Liver (tissue), 8 donors: ENCODE measurements at regions not wholly inside any gene's neighbourhood (a gene's known extent, or its start where the extent isn't known, plus 50 kb on each side); places are given as distances from the start of the nearest gene placed in this dataset.

Experiments used
- DNase-seq: peaks from one replicate; pipeline ENCODE4 v3.0.0-alpha.2; 2017; ENCODE audit warnings: low spot score
- H3K27ac ChIP-seq, 2 donors: one replicate each; pipeline ENCODE4 v1.7.0; 2013; ENCODE audit warnings: inconsistent platforms in 2 of 2, low read length in 2 of 2, control low read depth in 1 of 2, low read depth in 1 of 2, mild to moderate bottlenecking in 1 of 2
- H3K27me3 ChIP-seq, 4 donors: one replicate each; pipeline versions ENCODE4 v1.6.1 to v1.7.0; 2013; ENCODE audit warnings: low read length in 3 of 4, inconsistent platforms in 1 of 4, mild to moderate bottlenecking in 1 of 4, moderate library complexity in 1 of 4; ENCODE audit not compliant: control insufficient read depth in 4 of 4, insufficient read depth in 4 of 4
- H3K36me3 ChIP-seq, 4 donors: one replicate each; pipeline versions ENCODE4 v1.6.1 to v1.7.0; 2013; ENCODE audit warnings: low read length in 3 of 4, mild to moderate bottlenecking in 3 of 4, low read depth in 1 of 4, moderate library complexity in 1 of 4; ENCODE audit not compliant: control insufficient read depth in 4 of 4, insufficient read depth in 3 of 4
- H3K4me1 ChIP-seq, 4 donors: one replicate each; pipeline versions ENCODE4 v1.6.1 to v1.7.0; 2013; ENCODE audit warnings: low read length in 3 of 4, mild to moderate bottlenecking in 3 of 4, moderate library complexity in 1 of 4; ENCODE audit not compliant: control insufficient read depth in 4 of 4, insufficient read depth in 4 of 4
- H3K4me3 ChIP-seq, 3 donors: one replicate each; pipeline versions ENCODE4 v1.6.1 to v1.7.0; 2013; ENCODE audit warnings: low read length in 3 of 3, control low read depth in 1 of 3, low read depth in 1 of 3, mild to moderate bottlenecking in 1 of 3
- H3K9ac ChIP-seq, 2 donors: one replicate each; pipeline ENCODE4 v1.7.0; 2013; ENCODE audit warnings: low read length in 2 of 2, mild to moderate bottlenecking in 2 of 2, moderate library complexity in 2 of 2, control low read depth in 1 of 2, low read depth in 1 of 2
- H3K9me3 ChIP-seq, 4 donors: one replicate each; pipeline versions ENCODE4 v1.6.1 to v1.7.0; 2013; ENCODE audit warnings: low read length in 3 of 4; ENCODE audit not compliant: control insufficient read depth in 4 of 4
- EGR1 ChIP-seq, 2 donors: IDR thresholded peaks; 2 replicates each; pipeline ENCODE4 v1.6.1; 2016 to 2018; ENCODE audit warnings: antibody characterized with exemption in 2 of 2, low read depth in 2 of 2
- FOXA1 ChIP-seq: IDR thresholded peaks from 2 replicates; pipeline ENCODE4 v1.6.1; 2016; ENCODE audit warnings: antibody characterized with exemption
- FOXA2 ChIP-seq: IDR thresholded peaks from 2 replicates; pipeline ENCODE4 v1.6.1; 2016; ENCODE audit warnings: antibody characterized with exemption
- GABPA ChIP-seq, 2 donors: IDR thresholded peaks in 1 of 2; conservative IDR thresholded peaks in 1 of 2; 2 replicates each; pipeline ENCODE4 v1.6.1; 2016; ENCODE audit warnings: antibody characterized with exemption in 2 of 2, mild to moderate bottlenecking in 1 of 2, moderate library complexity in 1 of 2
- HNF4A ChIP-seq, 2 donors: conservative IDR thresholded peaks; 2 replicates each; pipeline ENCODE4 v1.6.1; 2016; ENCODE audit warnings: antibody characterized with exemption in 2 of 2, mild to moderate bottlenecking in 2 of 2
- HNF4G ChIP-seq: IDR thresholded peaks from 2 replicates; pipeline ENCODE4 v1.6.1; 2016; ENCODE audit warnings: antibody characterized with exemption
- JUND ChIP-seq, 2 donors: IDR thresholded peaks; 2 replicates each; pipeline ENCODE4 v1.6.1; 2016; ENCODE audit warnings: antibody characterized with exemption in 2 of 2
- NR2F2 ChIP-seq: IDR thresholded peaks from 2 replicates; pipeline ENCODE4 v1.6.1; 2016; ENCODE audit warnings: antibody characterized with exemption
- RAD21 ChIP-seq, 2 donors: IDR thresholded peaks; 2 replicates each; pipeline ENCODE4 v1.6.1; 2016; ENCODE audit warnings: antibody characterized with exemption in 2 of 2, mild to moderate bottlenecking in 2 of 2
- RXRA ChIP-seq, 2 donors: IDR thresholded peaks; 2 replicates each; pipeline ENCODE4 v1.6.1; 2017 to 2018; ENCODE audit warnings: antibody characterized with exemption in 2 of 2, mild to moderate bottlenecking in 1 of 2
- SP1 ChIP-seq: IDR thresholded peaks from 2 replicates; pipeline ENCODE4 v1.6.1; 2018; ENCODE audit warnings: antibody characterized with exemption, mild to moderate bottlenecking
- TAF1 ChIP-seq: conservative IDR thresholded peaks from 2 replicates; pipeline ENCODE4 v1.6.1; 2016; ENCODE audit warnings: antibody characterized with exemption, mild to moderate bottlenecking
- YY1 ChIP-seq: IDR thresholded peaks from 2 replicates; pipeline ENCODE4 v1.6.1; 2016; ENCODE audit warnings: antibody characterized with exemption, mild to moderate bottlenecking
- WGBS: extraction: QIAGEN DNeasy Blood & Tissue Kit; methylation state at CpG from one replicate; pipeline ENCODE4 v1.1.7; 2013; 5-methylcytosine and 5-hydroxymethylcytosine counted together
- TF ChIP-seq, protein P1 (sequence below): fragments of 150-350 bp; IDR thresholded peaks from 2 replicates; pipeline ENCODE4 v1.5.1; 2017; ENCODE audit warnings: improper control_type of control experiment, low read depth, low read length; ENCODE audit not compliant: missing input control
- TF ChIP-seq, protein P2 (sequence below): IDR thresholded peaks from 2 replicates; pipeline ENCODE4 v1.6.1; 2016; ENCODE audit warnings: antibody characterized with exemption
- TF ChIP-seq, protein P3 (sequence below): IDR thresholded peaks from 2 replicates; pipeline ENCODE4 v1.6.1; 2016; ENCODE audit warnings: antibody characterized with exemption
- TF ChIP-seq, protein P4 (sequence below): IDR thresholded peaks from 2 replicates; pipeline ENCODE4 v1.6.1; 2016; ENCODE audit warnings: antibody characterized with exemption
- TF ChIP-seq, protein P5 (sequence below): IDR thresholded peaks from 2 replicates; pipeline ENCODE4 v1.6.1; 2016; ENCODE audit warnings: antibody characterized with exemption, mild to moderate bottlenecking
- donor health status: healthy.
- donor health status: healthy.
- donor health status: healthy.
- donor health status: healthy.
- donor health status: healthy.

DNA sequence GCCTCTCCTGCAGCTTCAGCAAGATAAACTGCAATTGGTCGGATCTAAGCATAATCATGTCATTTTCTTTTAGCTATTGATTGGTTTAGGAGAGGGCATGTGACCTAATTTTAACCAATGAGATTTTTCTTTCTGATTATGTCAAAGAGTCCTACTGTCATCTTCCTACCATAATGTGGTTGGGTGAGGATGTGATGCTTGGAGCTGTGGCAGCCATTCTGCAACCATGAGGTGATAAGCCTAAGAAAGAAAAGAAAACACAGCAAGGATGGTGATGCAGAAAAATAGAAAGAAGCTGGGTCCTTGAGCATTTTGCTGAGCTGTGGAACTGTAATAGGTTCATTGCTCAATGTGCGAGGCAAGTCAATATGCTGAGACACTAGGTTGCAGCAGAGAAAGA lies 121.7 kb upstream of the CRHR1 start (continued):
- TF ChIP-seq, protein P1, sequence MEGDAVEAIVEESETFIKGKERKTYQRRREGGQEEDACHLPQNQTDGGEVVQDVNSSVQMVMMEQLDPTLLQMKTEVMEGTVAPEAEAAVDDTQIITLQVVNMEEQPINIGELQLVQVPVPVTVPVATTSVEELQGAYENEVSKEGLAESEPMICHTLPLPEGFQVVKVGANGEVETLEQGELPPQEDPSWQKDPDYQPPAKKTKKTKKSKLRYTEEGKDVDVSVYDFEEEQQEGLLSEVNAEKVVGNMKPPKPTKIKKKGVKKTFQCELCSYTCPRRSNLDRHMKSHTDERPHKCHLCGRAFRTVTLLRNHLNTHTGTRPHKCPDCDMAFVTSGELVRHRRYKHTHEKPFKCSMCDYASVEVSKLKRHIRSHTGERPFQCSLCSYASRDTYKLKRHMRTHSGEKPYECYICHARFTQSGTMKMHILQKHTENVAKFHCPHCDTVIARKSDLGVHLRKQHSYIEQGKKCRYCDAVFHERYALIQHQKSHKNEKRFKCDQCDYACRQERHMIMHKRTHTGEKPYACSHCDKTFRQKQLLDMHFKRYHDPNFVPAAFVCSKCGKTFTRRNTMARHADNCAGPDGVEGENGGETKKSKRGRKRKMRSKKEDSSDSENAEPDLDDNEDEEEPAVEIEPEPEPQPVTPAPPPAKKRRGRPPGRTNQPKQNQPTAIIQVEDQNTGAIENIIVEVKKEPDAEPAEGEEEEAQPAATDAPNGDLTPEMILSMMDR = no peak
- no peak for TF ChIP-seq FOXA2

DNA sequence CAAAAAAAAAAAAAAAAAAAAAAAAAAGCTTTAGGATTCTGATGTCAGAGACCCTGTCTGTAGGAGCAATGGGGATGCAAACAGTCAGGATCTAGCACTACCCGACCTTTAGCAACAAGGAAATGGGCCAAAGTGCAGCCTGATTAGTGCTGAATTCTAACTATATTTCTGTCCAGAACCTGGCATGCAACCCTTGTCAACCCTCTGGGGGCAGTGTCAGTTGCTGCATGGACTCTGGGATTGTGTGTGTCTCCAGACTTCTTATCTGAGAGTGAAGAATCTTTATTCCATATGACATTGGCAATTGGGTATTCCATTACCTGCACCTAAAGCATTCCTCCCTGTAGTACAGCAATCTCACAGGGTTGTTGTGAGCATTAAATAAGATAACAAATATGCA lies 120.3 kb upstream of the CRHR1 start:
- peaks cover 0 to 3% (median 0%) of the 10 kb centered on the region in 4 donors for H3K27me3 ChIP-seq

DNA sequence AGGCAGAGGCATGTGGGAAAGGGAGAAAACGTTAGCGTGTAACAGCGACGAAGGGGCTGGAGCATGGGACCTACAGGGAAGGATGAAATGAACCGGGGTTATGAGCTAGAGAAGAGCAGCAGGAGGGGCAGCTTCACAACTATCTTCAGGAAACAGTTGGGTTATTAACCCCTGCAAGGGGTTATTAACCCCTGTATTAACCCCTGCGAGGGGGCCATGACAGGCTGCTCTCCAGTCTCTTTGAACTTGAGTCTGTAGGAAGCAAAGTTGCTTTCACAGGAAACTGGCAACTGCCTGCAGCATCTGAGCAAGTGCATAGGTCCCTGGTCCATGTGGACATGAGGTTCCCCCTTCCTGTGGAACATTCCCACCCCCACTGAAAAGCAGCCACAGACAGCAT lies 119.2 kb upstream of the CRHR1 start:
- no peak for DNase-seq
- Histone ChIP-seq H3K4me3 (no peak overlapping the region), H3K27me3 (peaks cover 0 to 3% (median 0%) of the 10 kb centered on the region in 4 donors), H3K4me1 (no peaks in the 10 kb centered on the region), H3K9me3 (peaks cover 0 to 4% (median 0%) of the 10 kb centered on the region in 4 donors), H3K27ac (no peak overlapping the region), H3K9ac (no peak overlapping the region), H3K36me3 (no peaks in the 10 kb centered on the region)
- TF ChIP-seq FOXA1 = no peak
- no peak for TF ChIP-seq HNF4A (conservative IDR thresholded peaks at IDR 0.05)
- no peak for TF ChIP-seq RXRA (IDR thresholded peaks at IDR 0.05)
- TF ChIP-seq, protein P2, sequence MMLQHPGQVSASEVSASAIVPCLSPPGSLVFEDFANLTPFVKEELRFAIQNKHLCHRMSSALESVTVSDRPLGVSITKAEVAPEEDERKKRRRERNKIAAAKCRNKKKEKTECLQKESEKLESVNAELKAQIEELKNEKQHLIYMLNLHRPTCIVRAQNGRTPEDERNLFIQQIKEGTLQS = no peak
- no peak for TF ChIP-seq EGR1 (IDR thresholded peaks at IDR 0.05; ENCODE audit: low read depth in 2 of 2)
- TF ChIP-seq, protein P3, sequence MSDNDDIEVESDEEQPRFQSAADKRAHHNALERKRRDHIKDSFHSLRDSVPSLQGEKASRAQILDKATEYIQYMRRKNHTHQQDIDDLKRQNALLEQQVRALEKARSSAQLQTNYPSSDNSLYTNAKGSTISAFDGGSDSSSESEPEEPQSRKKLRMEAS = no peak
- TF ChIP-seq TAF1 = no peak
- TF ChIP-seq RAD21 (IDR thresholded peaks at IDR 0.05) = no peak
- no peak for TF ChIP-seq JUND (IDR thresholded peaks at IDR 0.05)
- TF ChIP-seq SP1 = no peak
- TF ChIP-seq, protein P4, sequence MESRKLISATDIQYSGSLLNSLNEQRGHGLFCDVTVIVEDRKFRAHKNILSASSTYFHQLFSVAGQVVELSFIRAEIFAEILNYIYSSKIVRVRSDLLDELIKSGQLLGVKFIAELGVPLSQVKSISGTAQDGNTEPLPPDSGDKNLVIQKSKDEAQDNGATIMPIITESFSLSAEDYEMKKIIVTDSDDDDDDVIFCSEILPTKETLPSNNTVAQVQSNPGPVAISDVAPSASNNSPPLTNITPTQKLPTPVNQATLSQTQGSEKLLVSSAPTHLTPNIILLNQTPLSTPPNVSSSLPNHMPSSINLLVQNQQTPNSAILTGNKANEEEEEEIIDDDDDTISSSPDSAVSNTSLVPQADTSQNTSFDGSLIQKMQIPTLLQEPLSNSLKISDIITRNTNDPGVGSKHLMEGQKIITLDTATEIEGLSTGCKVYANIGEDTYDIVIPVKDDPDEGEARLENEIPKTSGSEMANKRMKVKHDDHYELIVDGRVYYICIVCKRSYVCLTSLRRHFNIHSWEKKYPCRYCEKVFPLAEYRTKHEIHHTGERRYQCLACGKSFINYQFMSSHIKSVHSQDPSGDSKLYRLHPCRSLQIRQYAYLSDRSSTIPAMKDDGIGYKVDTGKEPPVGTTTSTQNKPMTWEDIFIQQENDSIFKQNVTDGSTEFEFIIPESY = no peak
- no peak for TF ChIP-seq GABPA (IDR thresholded peaks at IDR 0.05 in 1 of 2, conservative IDR thresholded peaks at IDR 0.05 in 1 of 2)
- no peak for TF ChIP-seq HNF4G
- TF ChIP-seq, protein P5, sequence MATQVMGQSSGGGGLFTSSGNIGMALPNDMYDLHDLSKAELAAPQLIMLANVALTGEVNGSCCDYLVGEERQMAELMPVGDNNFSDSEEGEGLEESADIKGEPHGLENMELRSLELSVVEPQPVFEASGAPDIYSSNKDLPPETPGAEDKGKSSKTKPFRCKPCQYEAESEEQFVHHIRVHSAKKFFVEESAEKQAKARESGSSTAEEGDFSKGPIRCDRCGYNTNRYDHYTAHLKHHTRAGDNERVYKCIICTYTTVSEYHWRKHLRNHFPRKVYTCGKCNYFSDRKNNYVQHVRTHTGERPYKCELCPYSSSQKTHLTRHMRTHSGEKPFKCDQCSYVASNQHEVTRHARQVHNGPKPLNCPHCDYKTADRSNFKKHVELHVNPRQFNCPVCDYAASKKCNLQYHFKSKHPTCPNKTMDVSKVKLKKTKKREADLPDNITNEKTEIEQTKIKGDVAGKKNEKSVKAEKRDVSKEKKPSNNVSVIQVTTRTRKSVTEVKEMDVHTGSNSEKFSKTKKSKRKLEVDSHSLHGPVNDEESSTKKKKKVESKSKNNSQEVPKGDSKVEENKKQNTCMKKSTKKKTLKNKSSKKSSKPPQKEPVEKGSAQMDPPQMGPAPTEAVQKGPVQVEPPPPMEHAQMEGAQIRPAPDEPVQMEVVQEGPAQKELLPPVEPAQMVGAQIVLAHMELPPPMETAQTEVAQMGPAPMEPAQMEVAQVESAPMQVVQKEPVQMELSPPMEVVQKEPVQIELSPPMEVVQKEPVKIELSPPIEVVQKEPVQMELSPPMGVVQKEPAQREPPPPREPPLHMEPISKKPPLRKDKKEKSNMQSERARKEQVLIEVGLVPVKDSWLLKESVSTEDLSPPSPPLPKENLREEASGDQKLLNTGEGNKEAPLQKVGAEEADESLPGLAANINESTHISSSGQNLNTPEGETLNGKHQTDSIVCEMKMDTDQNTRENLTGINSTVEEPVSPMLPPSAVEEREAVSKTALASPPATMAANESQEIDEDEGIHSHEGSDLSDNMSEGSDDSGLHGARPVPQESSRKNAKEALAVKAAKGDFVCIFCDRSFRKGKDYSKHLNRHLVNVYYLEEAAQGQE = no peak
- TF ChIP-seq, protein P1 = no peak
- no peak for TF ChIP-seq FOXA2
- TF ChIP-seq NR2F2 = no peak
- no peak for TF ChIP-seq YY1
- WGBS = 63% methylated on average over 6 of the region's 6 CpGs

More for the DNA sequence above, 120.3 kb upstream of the CRHR1 start:
- no peaks in the 10 kb centered on the region for H3K36me3 ChIP-seq
- H3K4me1 ChIP-seq = no peaks in the 10 kb centered on the region
- H3K9me3 ChIP-seq = peaks cover 0 to 4% (median 0%) of the 10 kb centered on the region in 4 donors
- no peak overlapping the region for H3K4me3 ChIP-seq
- no peak overlapping the region for H3K27ac ChIP-seq
- no peak overlapping the region for H3K9ac ChIP-seq
- no peak for TF ChIP-seq YY1
- no peak for DNase-seq
- WGBS = 47% methylated on average over 1 of the region's 1 CpG
